ENCODE measurements at regions not wholly inside any gene's neighbourhood (a gene's known extent, or its start where the extent isn't known, plus 50 kb on each side); places are given as distances from the start of the nearest gene placed in this dataset.

DNA sequence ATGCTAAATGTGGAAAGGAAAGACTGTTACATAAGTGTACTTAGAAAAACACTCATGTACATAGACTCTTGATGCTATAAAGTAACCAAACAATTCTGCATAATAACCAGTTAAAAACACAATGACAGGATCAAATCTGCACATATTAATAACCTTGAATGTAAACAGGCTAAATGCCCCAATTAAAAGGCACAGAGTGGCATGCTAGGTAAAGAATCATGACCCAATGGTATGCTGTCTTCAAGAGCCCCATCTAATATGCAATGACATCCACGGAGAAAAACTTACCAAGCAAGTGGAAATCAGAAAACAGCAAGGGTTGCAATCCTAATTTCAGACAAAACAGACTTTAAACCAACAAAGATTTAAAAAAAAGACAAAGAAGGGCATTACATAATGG lies 644.8 kb upstream of the PKN2 start:
- no peak for TF ChIP-seq STAT1 (conservative IDR thresholded peaks at IDR 0.05)
- TF ChIP-seq, protein P1, sequence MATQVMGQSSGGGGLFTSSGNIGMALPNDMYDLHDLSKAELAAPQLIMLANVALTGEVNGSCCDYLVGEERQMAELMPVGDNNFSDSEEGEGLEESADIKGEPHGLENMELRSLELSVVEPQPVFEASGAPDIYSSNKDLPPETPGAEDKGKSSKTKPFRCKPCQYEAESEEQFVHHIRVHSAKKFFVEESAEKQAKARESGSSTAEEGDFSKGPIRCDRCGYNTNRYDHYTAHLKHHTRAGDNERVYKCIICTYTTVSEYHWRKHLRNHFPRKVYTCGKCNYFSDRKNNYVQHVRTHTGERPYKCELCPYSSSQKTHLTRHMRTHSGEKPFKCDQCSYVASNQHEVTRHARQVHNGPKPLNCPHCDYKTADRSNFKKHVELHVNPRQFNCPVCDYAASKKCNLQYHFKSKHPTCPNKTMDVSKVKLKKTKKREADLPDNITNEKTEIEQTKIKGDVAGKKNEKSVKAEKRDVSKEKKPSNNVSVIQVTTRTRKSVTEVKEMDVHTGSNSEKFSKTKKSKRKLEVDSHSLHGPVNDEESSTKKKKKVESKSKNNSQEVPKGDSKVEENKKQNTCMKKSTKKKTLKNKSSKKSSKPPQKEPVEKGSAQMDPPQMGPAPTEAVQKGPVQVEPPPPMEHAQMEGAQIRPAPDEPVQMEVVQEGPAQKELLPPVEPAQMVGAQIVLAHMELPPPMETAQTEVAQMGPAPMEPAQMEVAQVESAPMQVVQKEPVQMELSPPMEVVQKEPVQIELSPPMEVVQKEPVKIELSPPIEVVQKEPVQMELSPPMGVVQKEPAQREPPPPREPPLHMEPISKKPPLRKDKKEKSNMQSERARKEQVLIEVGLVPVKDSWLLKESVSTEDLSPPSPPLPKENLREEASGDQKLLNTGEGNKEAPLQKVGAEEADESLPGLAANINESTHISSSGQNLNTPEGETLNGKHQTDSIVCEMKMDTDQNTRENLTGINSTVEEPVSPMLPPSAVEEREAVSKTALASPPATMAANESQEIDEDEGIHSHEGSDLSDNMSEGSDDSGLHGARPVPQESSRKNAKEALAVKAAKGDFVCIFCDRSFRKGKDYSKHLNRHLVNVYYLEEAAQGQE (IDR thresholded peaks at IDR 0.05; ENCODE audit: low read depth, low read length) = no peak
- TF ChIP-seq, protein P2, sequence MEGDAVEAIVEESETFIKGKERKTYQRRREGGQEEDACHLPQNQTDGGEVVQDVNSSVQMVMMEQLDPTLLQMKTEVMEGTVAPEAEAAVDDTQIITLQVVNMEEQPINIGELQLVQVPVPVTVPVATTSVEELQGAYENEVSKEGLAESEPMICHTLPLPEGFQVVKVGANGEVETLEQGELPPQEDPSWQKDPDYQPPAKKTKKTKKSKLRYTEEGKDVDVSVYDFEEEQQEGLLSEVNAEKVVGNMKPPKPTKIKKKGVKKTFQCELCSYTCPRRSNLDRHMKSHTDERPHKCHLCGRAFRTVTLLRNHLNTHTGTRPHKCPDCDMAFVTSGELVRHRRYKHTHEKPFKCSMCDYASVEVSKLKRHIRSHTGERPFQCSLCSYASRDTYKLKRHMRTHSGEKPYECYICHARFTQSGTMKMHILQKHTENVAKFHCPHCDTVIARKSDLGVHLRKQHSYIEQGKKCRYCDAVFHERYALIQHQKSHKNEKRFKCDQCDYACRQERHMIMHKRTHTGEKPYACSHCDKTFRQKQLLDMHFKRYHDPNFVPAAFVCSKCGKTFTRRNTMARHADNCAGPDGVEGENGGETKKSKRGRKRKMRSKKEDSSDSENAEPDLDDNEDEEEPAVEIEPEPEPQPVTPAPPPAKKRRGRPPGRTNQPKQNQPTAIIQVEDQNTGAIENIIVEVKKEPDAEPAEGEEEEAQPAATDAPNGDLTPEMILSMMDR (IDR thresholded peaks at IDR 0.05 in 2 of 3, conservative IDR thresholded peaks at IDR 0.05 in 1 of 3; ENCODE audit: control insufficient read depth in 2 of 3, extremely low read depth in 1 of 3, insufficient read depth in 1 of 3, low read depth in 3 of 3, low read length in 3 of 3) = no peak
- no peak for TF ChIP-seq POLR2A (IDR thresholded peaks at IDR 0.05; ENCODE audit: low read depth, low read length)
- TF ChIP-seq, protein P3, sequence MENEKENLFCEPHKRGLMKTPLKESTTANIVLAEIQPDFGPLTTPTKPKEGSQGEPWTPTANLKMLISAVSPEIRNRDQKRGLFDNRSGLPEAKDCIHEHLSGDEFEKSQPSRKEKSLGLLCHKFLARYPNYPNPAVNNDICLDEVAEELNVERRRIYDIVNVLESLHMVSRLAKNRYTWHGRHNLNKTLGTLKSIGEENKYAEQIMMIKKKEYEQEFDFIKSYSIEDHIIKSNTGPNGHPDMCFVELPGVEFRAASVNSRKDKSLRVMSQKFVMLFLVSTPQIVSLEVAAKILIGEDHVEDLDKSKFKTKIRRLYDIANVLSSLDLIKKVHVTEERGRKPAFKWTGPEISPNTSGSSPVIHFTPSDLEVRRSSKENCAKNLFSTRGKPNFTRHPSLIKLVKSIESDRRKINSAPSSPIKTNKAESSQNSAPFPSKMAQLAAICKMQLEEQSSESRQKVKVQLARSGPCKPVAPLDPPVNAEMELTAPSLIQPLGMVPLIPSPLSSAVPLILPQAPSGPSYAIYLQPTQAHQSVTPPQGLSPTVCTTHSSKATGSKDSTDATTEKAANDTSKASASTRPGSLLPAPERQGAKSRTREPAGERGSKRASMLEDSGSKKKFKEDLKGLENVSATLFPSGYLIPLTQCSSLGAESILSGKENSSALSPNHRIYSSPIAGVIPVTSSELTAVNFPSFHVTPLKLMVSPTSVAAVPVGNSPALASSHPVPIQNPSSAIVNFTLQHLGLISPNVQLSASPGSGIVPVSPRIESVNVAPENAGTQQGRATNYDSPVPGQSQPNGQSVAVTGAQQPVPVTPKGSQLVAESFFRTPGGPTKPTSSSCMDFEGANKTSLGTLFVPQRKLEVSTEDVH (IDR thresholded peaks at IDR 0.05; ENCODE audit: low read depth, partially characterized antibody) = no peak
- no peak for TF ChIP-seq HCFC1 (IDR thresholded peaks at IDR 0.05; ENCODE audit: low read length)
- TF ChIP-seq NFYB (IDR thresholded peaks at IDR 0.05; ENCODE audit: insufficient read depth, low read depth, low read length) = no peak
- no peak for TF ChIP-seq EP300 (IDR thresholded peaks at IDR 0.05; ENCODE audit: borderline replicate concordance in 1 of 2, control insufficient read depth in 1 of 2, low read depth in 2 of 2, low read length in 2 of 2)
- no peak for TF ChIP-seq BCL11A (IDR thresholded peaks at IDR 0.05; ENCODE audit: low read depth, low read length)
- TF ChIP-seq SUZ12 (IDR thresholded peaks at IDR 0.05; ENCODE audit: unreplicated experiment) = no peak
- TF ChIP-seq, protein P4, sequence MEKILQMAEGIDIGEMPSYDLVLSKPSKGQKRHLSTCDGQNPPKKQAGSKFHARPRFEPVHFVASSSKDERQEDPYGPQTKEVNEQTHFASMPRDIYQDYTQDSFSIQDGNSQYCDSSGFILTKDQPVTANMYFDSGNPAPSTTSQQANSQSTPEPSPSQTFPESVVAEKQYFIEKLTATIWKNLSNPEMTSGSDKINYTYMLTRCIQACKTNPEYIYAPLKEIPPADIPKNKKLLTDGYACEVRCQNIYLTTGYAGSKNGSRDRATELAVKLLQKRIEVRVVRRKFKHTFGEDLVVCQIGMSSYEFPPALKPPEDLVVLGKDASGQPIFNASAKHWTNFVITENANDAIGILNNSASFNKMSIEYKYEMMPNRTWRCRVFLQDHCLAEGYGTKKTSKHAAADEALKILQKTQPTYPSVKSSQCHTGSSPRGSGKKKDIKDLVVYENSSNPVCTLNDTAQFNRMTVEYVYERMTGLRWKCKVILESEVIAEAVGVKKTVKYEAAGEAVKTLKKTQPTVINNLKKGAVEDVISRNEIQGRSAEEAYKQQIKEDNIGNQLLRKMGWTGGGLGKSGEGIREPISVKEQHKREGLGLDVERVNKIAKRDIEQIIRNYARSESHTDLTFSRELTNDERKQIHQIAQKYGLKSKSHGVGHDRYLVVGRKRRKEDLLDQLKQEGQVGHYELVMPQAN (conservative IDR thresholded peaks at IDR 0.05) = no peak
- TF ChIP-seq, protein P5, sequence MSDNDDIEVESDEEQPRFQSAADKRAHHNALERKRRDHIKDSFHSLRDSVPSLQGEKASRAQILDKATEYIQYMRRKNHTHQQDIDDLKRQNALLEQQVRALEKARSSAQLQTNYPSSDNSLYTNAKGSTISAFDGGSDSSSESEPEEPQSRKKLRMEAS (IDR thresholded peaks at IDR 0.05; ENCODE audit: low read depth, low read length) = no peak
- no peak for TF ChIP-seq NRF1 (conservative IDR thresholded peaks at IDR 0.05; ENCODE audit: low read depth, low read length)

Measured in GM12878 (cell line).